ENCODE measurements at regions not wholly inside any gene's neighbourhood (a gene's known extent, or its start where the extent isn't known, plus 50 kb on each side); places are given as distances from the start of the nearest gene placed in this dataset.

DNA sequence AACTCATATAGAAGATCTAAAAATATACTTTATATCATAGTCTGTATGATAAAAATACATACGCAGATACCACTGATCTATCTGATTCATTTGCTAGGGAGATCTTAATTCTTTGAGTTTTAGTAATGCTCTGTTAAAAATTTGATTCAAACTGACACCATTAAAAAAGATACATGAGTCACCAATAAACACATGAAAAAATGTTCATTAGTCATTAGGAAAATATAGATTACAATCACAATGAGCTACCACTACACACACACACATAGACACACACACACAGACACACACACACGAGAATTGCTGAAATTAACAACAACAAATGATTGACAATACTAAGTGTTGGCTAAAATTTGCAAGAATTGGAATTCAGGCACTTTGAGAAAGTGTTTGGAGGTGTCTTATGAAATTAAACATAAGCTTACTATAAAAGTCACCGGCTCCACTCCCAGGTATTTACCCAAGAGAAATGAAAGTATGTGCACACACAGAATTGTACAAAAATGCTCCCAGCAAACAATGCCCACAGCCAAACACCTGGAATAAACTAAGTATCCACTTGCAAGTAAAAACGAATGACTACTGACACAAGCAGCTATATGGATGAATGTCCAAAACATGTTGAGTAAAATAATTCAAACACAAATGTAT lies 117.7 kb upstream of the GGTLC1 start:
- peak; percentile 23 for DNase-seq (ENCODE audit: low read depth)

GRCh38 chr20:24102749-24103333 lies 114.3 kb upstream of the GGTLC1 start:
- peak; percentile 40 for DNase-seq (ENCODE audit: low read depth)

- DNase-seq (ENCODE audit: low read depth): no peak
Measured at GRCh38 chr20:24102290-24102689, 113.7 kb upstream of the GGTLC1 start.

- DNase-seq (ENCODE audit: low read depth): peak; percentile 45
Measured at GRCh38 chr20:24100370-24101011, 111.9 kb upstream of the GGTLC1 start.

- DNase-seq (ENCODE audit: low read depth): peak; percentile 40
Measured at GRCh38 chr20:24098886-24099285, 110.3 kb upstream of the GGTLC1 start.

- DNase-seq (ENCODE audit: low read depth): no peak
Measured at GRCh38 chr20:24097506-24098245, 109.1 kb upstream of the GGTLC1 start.

DNA sequence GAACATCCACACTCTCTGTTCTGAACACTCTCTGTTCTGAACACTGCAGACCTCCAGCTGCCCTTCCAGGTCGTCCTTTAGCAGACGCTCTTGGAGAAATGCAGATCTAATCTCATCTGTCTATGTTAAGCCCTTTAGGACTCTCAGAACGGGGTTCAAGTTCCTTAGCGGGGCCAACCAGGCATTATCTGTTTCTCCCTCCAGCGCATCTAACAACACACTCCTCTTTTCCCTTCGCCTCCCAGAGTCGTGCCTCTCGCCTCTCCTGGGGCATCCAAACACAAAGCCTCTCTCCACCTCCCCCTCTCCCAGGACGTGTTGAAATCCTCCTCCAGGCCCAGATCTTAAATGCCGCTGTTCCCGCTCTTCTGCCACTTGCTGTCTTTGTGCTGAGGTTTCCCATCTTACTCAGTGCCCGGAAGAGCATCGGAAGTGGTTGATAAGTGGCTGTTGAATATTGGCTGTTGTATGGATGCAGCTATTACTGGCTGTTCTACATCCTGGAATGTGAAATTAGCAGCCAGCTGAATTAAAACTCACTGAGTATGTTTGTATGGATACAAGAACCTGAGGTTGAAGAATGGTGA lies 108.4 kb upstream of the GGTLC1 start:
- no peak for DNase-seq (ENCODE audit: low read depth)

GRCh38 chr20:24096264-24096663 lies 107.7 kb upstream of the GGTLC1 start:
- no peak for DNase-seq (ENCODE audit: low read depth)

- no peak for DNase-seq (ENCODE audit: low read depth)
Measured at GRCh38 chr20:24095756-24096155, 107.2 kb upstream of the GGTLC1 start.

GRCh38 chr20:24095303-24095702 lies 106.7 kb upstream of the GGTLC1 start:
- DNase-seq (ENCODE audit: low read depth): no peak

- no peak for DNase-seq (ENCODE audit: low read depth)
Measured at GRCh38 chr20:24089576-24089975, 101.0 kb upstream of the GGTLC1 start.

GRCh38 chr20:24086121-24086520 lies 97.5 kb upstream of the GGTLC1 start:
- DNase-seq (ENCODE audit: low read depth): no peak

DNA sequence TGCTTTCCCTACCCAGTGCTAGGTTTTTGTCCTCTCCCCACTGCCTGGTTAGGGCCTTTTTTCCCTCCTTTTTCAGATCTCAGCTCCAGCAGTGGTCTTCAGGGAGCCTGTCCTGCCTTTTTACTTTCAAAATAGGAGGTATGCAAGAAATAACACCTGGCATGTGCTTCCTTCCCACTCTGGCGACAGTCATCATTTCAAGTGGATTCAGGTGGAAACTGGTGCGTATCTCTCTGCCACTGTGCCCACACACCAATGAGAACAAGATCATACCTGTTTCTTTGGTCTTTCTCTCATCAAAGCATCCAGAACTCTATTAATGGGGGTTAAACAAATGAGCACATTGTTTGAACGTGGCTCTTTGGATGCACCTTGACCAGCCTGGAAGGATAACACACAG lies 95.7 kb upstream of the GGTLC1 start:
- DNase-seq (ENCODE audit: low read depth): no peak

DNA sequence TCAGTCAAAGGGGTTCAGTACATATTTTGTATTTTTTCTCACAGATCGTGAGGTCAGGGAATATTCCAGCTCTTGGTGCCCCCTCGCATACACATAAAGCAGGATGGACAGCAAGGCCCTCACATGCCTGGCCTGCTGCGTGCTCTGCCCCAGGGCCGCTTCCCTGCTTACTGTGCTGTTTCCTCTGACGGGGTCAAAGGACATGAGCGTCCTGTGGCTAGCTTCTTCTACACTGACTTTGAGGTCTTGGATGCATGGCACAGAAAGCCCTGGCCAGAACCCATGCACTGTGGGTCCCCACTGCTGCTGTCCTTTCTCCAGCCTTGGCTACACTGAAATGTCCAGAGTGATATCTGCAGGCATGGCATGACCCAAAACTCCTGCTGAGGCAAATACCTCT lies 92.5 kb upstream of the GGTLC1 start:
- DNase-seq (ENCODE audit: low read depth): no peak

GRCh38 chr20:24079661-24080412 lies 91.3 kb upstream of the GGTLC1 start:
- DNase-seq (ENCODE audit: low read depth): no peak

- DNase-seq (ENCODE audit: low read depth): no peak
Measured at GRCh38 chr20:24077145-24077544, 88.6 kb upstream of the GGTLC1 start.

DNA sequence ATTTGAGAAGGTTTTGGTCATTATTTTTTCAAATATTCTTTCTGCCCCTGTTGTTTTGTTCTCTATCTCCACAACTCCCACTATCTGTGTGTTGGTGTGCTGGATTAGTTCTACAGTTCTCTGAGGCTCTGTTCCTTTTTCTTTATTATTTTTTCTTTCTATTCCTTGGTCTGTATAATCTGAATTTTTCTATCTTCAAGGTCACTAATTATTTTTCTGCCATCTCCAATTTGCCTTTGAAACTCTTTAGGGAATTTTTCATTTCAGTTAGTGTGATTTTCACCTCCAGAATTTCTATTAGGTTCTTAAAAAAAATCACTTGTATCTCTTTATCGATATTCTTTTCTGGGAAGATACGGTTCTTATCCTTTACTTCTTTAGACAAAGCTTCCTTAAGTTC lies 82.1 kb upstream of the GGTLC1 start:
- DNase-seq (ENCODE audit: low read depth): no peak

DNA sequence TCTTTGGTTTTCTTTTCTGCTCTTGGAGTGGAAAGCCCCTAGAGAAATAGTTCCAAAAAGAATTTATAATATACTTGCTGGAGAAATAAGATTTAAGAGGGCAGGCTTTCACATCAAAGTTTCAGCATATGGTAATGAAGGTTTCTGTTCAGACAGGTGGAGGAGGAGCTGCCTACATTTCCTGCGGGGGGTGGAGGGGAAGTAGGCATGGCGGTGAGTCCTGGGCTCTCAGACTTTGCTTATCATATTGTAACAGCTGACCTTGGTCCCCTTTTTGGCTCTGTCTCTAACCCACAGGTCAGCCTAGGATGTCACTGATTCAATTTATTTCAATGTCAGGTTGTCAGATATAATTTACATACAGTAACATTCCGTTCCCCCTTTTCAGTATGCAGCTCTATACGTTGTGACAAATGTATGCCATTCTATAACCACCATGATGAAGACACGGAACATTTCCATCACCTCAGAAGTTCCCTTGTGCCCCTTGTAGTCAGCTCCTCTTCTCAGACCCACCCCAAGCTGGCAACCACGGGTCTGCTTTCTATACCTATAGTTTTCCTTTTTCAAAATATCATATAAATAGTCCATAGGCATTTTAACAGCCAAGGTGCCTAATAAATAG lies 77.6 kb upstream of the GGTLC1 start:
- DNase-seq (ENCODE audit: low read depth): no peak

DNA sequence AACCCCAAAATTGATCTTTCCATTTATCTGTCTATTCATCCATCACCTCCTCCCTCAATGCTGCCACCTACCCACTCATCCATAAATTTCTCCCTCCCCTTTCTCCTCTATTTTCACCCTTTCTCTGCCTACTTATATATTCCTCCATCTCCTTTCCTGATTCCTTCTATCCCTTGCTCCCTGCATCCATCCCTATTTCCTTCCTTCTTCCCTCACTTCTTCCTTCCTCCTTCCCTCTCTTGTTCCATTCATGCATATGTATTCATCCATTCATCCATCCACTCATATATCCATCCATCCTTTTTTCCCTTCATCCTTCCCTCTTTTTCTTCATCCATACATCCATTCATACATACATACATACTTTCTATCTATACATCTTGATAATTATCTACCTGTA lies 76.3 kb upstream of the GGTLC1 start:
- DNase-seq (ENCODE audit: low read depth): no peak

GRCh38 chr20:24064092-24064491 lies 75.5 kb upstream of the GGTLC1 start:
- no peak for DNase-seq (ENCODE audit: low read depth)

GRCh38 chr20:24063100-24063499 lies 74.5 kb upstream of the GGTLC1 start:
- DNase-seq (ENCODE audit: low read depth): no peak

All from EH (cell line).